HG03066 (cell line): ENCODE measurements at regions not wholly inside any gene's neighbourhood (a gene's known extent, or its start where the extent isn't known, plus 50 kb on each side); places are given as distances from the start of the nearest gene placed in this dataset.

Source experiments
- ATAC-seq: cut with Tn5 transposase; IDR thresholded peaks from one replicate; pipeline ENCODE4 v1.9.1; 2021; ENCODE audit warnings: low read depth; ENCODE audit not compliant: unreplicated experiment

DNA sequence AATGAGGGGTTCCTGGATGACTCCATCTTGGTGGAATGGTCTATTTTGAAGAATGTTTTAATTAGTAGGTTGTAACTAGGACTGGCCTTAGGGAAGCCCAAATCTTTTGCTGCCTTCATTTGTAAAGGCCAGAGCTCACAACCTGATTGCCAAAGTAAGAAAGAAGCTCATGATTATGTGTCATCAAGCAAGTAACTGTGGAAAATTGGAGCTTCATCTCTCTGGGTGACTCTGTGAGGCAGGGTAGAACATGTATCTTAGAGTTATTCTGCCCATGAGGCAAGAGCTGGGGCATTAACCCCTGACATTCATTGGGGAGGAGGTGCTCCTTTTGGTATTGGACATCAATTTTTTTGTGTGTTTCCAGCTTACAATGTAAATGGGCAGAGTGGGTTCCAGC, 273.9 kb upstream of the JAG1 start:
- no peak for ATAC-seq

DNA sequence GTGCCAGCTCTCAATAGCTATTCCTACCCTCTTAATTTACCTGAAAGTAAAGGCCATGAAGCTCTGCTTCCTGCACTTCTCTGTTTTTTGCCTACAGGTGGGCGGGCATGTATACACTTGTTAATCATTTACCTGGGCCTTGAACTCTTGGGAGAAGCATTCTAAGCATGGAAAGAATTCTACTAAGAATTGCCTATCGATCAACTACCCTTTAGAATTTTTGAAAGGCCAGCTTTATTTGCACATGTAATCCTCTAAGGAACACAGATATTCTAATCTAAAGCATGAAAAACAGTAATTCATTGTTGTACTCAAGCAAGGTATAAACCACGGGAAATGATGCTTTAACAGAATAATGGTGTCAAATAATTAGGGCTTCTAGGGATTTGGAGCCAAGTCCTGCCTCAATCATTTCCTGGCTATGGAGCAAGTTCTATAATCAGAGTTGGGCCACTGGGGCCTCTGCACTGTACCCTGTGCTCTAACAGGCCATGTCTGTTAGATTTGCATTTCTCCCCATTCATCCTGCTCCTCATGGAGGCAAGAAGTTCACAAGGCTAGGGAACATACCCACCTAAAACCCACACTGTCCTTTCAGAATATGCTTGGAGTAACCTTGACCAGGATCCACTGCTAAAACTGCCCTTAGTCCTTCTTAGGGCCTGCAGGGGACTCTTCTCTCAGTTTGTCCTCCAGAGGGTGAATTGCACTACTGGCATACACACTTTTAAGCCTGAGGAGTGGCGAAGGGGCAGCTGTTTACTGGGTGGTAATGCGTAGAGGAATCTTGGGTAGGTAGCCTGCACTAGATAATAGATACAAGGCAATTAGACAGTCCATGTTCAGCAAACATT, 276.4 kb upstream of the JAG1 start:
- no peak for ATAC-seq

DNA sequence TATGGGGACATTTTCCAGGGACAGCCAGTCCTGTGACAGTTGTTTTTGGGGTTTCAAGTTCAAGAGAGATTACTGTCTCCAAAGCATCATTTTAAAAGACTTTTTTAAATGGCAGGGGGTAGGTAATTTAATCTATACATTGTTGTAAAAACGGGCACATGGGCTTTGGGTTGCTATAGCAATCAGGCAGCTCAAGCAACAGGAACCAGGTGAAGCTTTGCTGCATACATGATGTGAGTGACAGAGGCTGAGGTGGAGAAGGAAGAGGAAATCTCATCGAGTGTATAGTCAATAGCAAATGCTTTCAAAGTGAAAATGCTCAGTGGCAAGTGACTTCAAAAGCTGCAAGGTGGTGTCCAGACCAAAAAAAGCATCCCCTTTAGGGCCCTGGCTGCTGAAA, 277.4 kb upstream of the JAG1 start:
- ATAC-seq: no peak

GRCh38 chr20:10951904-10952303, 278.1 kb upstream of the JAG1 start:
- no peak for ATAC-seq

DNA sequence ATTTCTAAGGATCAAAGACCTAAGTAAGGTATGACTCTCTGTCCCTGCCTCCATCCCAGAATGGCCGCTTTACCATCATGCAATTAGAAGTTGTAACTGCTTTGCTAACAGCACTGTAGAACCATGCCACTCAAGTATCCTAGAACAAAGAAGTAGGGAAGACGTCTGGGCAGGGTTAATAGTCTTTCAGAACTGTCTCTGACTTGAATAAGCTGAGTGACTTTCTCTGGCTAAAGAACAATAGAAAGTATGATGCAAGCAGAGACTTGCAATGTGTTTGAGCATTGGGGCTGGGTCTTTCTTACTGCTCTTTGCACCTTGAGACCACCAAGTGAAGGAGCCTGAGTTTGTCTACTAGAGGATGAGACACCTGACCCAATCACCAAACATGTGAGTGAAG, 279.6 kb upstream of the JAG1 start:
- no peak for ATAC-seq

DNA sequence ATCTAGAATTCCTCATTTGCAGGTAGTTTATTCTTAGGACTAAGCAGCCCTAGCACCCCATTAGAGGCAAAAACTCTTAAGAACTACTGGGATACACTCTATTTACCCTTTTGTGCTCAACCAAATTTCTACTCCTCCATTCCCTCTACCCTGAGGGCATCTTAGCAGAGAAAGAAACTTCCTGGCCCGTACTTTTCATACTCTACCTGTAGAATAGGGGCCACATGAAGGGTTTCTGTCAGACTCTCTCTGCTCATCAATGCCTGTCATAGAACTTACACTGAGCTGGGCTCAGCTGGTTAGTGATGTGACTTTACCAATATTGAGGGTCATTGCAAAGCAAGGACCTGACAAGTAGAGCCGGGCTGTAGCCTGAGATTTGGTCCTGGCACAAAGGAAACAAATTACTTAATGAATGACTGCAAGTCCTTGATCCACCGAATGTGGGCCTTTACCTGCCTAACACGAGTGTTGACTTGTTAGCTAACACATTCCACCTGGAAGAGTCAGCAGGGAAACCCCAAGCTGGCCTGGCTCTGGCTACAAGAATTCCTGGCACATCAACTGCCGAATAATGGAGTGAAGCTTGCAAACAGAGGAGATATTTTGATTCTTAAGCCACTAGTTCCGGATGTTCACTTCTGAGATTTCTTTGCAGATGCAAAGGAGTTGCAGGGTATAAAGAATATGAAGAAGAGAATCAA, 280.5 kb upstream of the JAG1 start:
- no peak for ATAC-seq

DNA sequence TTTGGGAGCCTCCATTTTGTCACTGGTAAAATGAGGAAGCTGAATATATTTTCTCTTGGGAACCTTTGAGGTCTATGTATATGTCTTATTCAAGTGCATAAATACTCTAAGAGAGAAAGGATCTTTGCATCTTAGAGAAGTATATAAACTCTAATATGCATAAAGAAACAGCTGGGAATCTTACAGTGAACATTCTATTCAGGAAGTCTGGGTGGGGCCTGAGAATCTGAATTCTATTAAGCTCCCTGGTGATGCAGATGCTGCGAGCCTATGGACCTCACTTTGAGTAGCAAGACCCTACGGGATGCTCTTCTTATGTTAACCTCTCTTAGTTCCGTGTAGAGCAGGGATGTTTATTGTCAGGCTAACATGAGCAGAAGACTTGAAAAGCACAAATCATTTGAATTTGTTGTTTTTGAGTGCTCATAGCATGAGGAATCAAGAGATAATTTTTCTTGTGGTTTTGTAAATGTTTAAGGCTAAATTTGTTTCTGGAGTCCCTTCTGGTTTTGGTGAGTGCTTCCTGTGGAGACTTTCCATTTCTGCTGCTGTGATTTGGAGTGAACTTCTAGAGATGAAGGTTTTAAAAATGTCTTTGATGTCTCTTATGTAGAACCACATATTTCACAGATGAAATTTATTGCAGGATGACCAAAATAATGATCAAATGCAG, 281.2 kb upstream of the JAG1 start:
- ATAC-seq: no peak

DNA sequence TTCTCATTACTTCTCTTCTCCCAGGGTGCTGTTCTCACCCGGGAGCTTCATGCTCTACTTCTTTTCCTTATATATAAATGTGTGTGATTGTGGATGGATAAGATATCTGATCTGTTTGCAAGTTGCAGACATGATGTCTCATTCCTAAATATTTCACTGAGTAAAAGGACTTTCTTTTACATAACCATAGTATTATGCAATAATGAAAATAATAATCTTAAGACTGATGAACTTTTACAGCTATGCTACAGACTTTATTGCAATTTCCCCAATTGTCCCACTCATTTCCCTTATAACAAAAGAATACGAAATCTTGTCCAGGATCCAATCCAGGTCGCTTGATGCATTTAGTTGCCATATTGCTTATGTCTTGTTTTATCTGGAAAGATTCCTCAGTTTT, 284.5 kb upstream of the JAG1 start:
- no peak for ATAC-seq

- ATAC-seq: no peak
Observed at GRCh38 chr20:10960416-10960815, 286.6 kb upstream of the JAG1 start.

GRCh38 chr20:10961651-10962288, 288.0 kb upstream of the JAG1 start:
- no peak for ATAC-seq

GRCh38 chr20:10962937-10963336, 289.1 kb upstream of the JAG1 start:
- ATAC-seq: no peak

DNA sequence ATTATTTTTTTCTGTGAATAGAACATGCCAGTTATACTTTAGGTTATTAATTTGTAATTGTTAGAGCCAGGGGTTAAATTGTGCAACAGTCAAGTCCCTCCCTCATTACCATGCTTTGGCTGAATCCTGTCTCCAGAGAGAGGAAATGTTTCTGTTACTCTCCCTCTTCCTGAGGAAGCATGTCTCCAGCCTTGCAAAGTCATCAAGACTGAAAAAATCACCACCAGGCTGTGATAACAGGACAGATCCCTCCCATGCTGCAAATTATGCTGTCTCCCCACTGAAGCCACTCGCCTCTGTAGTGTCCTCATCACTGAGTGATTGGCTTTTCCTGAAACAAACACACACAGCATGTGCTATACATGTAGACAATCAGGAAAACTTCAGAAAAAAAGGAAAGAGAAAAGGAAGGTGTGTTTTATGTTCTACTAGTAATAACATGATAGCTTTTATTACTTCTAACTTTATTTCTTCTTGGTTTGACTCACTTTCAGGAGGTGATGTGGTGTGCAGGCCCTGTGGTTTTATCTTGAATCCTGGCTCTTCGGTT, 290.0 kb upstream of the JAG1 start:
- no peak for ATAC-seq

DNA sequence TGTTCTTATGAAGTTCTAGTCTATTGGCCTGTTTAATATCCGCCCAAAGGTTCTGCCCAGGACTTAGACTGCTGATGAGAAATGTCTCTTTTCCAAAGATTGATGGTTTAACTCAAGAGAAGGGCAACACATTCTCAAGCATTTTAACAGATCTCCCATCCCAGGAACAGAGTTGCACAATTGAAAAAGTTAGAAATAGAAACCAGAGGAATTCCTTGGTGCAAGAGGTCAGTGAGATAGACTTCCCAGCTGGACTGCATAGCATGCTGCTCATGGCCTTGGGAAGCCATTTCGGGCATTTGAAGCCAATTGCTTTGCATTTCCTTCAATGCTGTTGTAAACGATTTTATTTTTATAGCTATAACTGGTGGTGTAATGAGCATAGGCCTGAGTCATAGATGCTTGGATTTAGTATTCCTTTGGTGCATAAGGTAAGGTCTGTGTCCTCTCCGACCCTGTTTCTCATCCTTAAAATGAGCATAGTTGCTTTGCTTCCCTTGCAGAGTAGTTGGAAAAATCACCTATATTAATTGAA, 292.2 kb upstream of the JAG1 start:
- no peak for ATAC-seq

GRCh38 chr20:10970109-10970508, 296.3 kb upstream of the JAG1 start:
- no peak for ATAC-seq

- no peak for ATAC-seq
Observed at GRCh38 chr20:10971096-10971495, 297.3 kb upstream of the JAG1 start.

GRCh38 chr20:10972219-10972860, 298.5 kb upstream of the JAG1 start:
- ATAC-seq: no peak

DNA sequence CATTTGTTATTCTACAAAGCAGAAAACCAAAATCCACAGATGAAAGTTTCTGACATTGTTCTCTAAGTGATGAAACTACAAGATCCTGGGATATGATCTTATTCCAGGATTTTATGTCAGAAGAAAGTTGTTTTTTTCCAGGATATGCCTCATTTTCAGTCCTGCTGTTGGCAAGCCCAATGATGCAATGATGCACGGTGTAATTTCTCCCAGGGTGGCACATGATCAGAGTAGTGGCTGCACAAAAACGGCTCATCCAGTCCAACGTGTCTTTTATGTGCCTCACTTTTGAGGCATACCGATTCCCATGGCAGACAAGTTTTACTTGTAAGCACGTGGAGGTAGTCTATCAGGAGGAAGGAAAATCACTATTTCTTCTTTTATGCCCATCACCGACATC, 302.3 kb upstream of the JAG1 start:
- ATAC-seq: no peak

DNA sequence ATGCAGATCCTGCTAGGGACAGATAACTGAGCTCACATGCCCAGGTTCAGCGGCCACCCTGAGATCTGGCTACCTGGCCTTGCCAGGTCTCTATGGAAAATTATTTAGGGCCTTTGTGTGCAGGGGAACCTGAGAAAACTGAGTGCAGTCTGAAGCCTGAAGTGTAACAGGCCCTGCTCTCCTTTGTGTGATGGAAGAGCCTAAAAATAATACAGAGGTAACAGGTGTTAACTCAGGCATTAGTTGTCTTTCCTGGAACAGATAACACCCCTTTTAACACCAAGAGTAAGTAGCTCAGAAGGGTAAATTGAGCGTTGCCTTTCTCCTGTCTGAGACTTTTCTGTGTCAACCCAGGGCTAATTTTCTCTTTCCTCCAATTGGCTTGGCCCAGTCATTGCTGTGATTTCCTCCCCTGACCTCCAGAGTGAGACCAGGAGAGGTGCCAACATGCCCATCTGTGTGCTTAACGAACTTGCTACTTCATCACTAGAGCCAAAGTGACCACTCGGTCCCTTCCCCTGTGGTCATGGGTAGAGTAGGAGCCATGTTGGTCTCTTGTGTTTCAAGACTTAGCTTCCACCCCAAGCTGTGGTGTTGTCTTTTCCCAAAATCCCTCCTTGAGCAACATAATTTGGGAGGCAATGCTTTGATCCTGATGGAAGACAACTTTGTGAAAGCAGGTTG, 304.4 kb upstream of the JAG1 start:
- ATAC-seq: no peak

- ATAC-seq: no peak
Observed at GRCh38 chr20:10978713-10979112, 304.9 kb upstream of the JAG1 start.

DNA sequence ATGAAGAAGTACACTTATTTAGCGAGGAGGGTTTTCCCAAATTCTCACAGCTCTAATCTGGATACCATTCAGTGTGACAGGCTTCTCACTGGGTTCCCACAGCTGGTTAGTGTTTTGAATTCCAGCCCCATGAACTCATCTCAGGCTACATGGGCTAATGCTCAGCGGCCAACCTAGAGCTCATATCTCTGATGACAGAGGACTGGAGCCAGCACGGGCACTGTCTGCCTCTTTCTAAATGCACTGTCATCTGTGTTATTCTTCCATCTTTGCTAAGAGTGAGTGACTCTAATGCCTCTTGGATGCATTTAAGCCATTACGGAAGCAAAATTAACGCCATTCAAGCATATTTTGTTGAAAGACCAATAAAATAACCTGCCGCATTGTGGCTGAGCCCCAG, 308.9 kb upstream of the JAG1 start:
- no peak for ATAC-seq
